Ascending aorta (tissue), 2 donors: ENCODE measurements at regions not wholly inside any gene's neighbourhood (a gene's known extent, or its start where the extent isn't known, plus 50 kb on each side); places are given as distances from the start of the nearest gene placed in this dataset.

Experiments used
- DNase-seq, 2 donors: peaks; one replicate each; pipeline ENCODE4 v3.0.0-alpha.2; 2019; ENCODE audit warnings: low spot score in 2 of 2
- H3K27ac ChIP-seq, 2 donors: fragments of 200-600 bp; sonication (generic); one replicate each; pipeline ENCODE4 v1.5.1; 2016 to 2017; ENCODE audit warnings: mild to moderate bottlenecking in 1 of 2
- H3K27me3 ChIP-seq: fragments of 200-600 bp; sonication (generic); one replicate; pipeline ENCODE4 v1.5.1; 2017
- H3K36me3 ChIP-seq, 2 donors: fragments of 200-600 bp; sonication (generic); one replicate each; pipeline ENCODE4 v1.5.1; 2016
- H3K4me1 ChIP-seq, 2 donors: fragments of 200-600 bp; sonication (generic); one replicate each; pipeline ENCODE4 v1.5.1; 2016 to 2017; ENCODE audit warnings: mild to moderate bottlenecking in 1 of 2
- H3K4me3 ChIP-seq, 2 donors: fragments of 200-600 bp; sonication (generic); one replicate each; pipeline ENCODE4 v1.5.1; 2016 to 2017; ENCODE audit warnings: mild to moderate bottlenecking in 1 of 2
- H3K9me3 ChIP-seq, 2 donors: fragments of 200-600 bp; sonication (generic); one replicate each; pipeline ENCODE4 v1.5.1; 2016
- intact Hi-C: fragments of 100-400 bp; cut with DNase I; formaldehyde crosslinking; loops from one replicate; pipeline ENCODE4 v1.15.1; 2023
- TF ChIP-seq, protein P1 (sequence below), 3 experiments: fragments of 200-600 bp in 2 of 3; fragments of 450-650 bp in 1 of 3; sonication (generic) in 2 of 3; IDR thresholded peaks; one replicate each; pipeline ENCODE4 v1.5.1; 2016 to 2019; ENCODE audit warnings: antibody characterized with exemption in 3 of 3, mild to moderate bottlenecking in 1 of 3, moderate library complexity in 1 of 3

DNA sequence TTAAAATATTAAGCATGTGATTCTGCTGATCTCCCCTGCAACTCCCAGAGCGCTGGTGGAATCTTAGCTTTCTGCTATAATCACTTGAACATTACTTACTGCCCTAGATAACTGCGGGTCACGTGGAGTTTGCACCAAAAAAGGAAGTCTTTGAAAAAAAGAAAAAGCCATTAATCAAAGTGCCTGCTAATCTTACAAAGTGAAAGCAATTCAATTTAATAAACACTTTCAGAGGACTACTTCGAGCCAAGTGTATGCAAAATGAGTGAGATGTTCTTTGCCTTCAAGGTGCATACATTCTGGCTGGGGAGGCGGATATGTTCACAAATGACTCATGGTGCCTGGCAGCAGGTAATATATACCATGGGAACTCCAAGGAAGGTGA is 109.9 kb upstream of the GAP43 start:
- intact Hi-C loops = loop anchor here (5.0 to 10.0 kb wide), 2 partner anchors 236 to 299 kb away; no protein-coding TSS in a partner anchor

DNA sequence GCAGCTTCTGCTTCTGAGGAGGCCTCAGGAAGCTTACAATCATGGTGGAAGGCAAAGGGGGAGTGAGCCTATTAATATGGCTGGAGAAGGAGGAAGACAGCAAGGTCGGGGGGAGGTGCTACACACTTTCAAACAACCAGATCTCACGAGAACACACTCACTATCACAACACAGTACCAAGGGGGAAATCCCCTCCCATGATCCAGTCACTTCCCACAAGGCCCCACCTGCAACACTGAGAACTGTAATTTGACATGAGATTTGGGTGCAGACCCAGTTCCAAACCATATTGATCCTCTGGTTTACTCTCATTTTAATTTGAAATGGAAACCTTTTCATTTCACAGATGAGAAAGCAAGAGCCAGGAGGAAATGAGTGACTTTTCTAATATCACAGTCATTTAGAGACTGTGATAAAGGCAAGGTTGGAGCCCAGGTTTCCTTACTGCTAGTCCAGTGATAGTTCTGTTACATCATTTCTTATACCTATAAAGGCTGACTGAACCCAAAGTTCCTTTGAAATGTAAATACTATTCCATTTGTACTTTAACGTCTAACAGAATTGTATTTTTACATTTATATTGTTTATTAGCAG is 105.8 kb upstream of the GAP43 start:
- TF ChIP-seq, protein P1, sequence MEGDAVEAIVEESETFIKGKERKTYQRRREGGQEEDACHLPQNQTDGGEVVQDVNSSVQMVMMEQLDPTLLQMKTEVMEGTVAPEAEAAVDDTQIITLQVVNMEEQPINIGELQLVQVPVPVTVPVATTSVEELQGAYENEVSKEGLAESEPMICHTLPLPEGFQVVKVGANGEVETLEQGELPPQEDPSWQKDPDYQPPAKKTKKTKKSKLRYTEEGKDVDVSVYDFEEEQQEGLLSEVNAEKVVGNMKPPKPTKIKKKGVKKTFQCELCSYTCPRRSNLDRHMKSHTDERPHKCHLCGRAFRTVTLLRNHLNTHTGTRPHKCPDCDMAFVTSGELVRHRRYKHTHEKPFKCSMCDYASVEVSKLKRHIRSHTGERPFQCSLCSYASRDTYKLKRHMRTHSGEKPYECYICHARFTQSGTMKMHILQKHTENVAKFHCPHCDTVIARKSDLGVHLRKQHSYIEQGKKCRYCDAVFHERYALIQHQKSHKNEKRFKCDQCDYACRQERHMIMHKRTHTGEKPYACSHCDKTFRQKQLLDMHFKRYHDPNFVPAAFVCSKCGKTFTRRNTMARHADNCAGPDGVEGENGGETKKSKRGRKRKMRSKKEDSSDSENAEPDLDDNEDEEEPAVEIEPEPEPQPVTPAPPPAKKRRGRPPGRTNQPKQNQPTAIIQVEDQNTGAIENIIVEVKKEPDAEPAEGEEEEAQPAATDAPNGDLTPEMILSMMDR (IDR thresholded peaks at IDR 0.05) = no peak
- Histone ChIP-seq H3K9me3 (no peaks in the 10 kb centered on the region), H3K4me1 (no peaks in the 10 kb centered on the region), H3K27ac (no peak overlapping the region), H3K4me3 (no peak overlapping the region), H3K27me3 (no peaks in the 10 kb centered on the region), H3K36me3 (no peaks in the 10 kb centered on the region)
- no peak for DNase-seq
- intact Hi-C loops = loop anchor here (10.0 kb wide), 1 partner anchor 303 kb away; no protein-coding TSS in a partner anchor

More for the DNA sequence above, 109.9 kb upstream of the GAP43 start:
- TF ChIP-seq, protein P1 (IDR thresholded peaks at IDR 0.05) = no peak
- Histone ChIP-seq H3K9me3 (no peaks in the 10 kb centered on the region), H3K4me1 (no peaks in the 10 kb centered on the region), H3K4me3 (peak overlapping the region; percentile 52 to 70), H3K27me3 (no peaks in the 10 kb centered on the region), H3K36me3 (no peaks in the 10 kb centered on the region), H3K27ac (no peak overlapping the region)
- DNase-seq = no peak

DNA sequence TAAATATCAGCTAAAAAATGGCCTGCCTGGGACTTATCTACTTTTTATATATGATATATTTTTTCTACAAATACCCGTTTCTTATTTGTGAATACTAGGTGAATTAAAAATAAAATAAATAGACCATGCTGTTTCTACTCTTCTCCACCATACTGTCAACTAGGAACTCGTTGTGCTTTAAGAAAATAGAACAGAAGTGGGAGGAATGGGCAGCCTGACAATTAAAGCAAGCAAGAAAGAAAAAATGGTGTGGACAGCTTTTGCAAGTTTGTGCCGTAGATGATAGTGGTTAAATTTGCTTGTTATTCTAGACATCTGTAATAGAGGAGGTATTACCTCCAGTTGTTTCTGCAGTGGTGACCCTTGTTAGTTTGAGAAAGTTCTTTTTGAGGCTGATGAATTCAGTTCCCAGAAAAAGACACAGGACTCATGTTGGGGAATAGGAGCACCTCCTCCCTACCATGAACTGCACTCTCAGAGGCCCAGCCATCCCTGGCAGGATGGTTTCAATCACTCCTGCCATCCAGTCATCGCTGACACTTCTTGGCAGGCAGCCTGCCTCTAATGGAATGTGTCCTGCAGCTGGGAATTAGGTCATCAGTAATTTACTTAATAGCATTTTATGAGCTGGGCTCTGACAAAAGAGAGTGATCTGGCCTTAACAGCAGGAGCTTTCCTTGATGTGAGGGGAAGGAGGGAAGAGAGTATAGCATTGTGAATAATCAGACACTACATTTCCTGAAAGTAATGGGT is 105.0 kb upstream of the GAP43 start:
- peak; percentile 13 to 72 for DNase-seq

DNA sequence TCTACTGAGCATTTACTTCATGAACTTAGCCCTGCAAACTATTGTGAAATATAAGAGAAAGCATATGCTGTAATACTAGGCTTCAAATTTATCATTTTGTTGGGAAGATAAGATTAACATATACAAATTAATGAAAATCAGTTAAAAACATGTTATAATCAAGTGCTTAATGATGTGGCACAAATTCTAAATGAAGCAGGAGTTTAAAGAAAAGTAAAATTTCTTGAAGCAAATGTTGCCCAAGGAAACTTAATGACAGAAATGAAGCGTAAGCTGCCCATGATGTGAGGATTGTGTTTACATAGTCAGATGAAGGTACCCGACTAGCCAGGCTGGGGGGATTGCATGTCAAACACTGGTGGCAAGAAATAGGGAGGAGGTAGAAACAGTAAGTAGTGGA is 103.1 kb upstream of the GAP43 start:
- TF ChIP-seq, protein P1 (IDR thresholded peaks at IDR 0.05) = no peak
- H3K4me3 ChIP-seq = no peak overlapping the region
- intact Hi-C loops = no loop called here
- H3K27ac ChIP-seq = no peak overlapping the region
- no peaks in the 10 kb centered on the region for H3K36me3 ChIP-seq
- H3K27me3 ChIP-seq = no peaks in the 10 kb centered on the region
- no peak for DNase-seq
- no peaks in the 10 kb centered on the region for H3K4me1 ChIP-seq
- H3K9me3 ChIP-seq = no peaks in the 10 kb centered on the region

More for the DNA sequence above, 105.0 kb upstream of the GAP43 start:
- no peaks in the 10 kb centered on the region for H3K27me3 ChIP-seq
- no peaks in the 10 kb centered on the region for H3K36me3 ChIP-seq
- no peak overlapping the region for H3K27ac ChIP-seq
- H3K4me1 ChIP-seq = no peaks in the 10 kb centered on the region
- intact Hi-C loops = loop anchor here (10.0 kb wide), 1 partner anchor 303 kb away; no protein-coding TSS in a partner anchor
- no peak overlapping the region for H3K4me3 ChIP-seq
- TF ChIP-seq, protein P1 (IDR thresholded peaks at IDR 0.05) = no peak
- no peaks in the 10 kb centered on the region for H3K9me3 ChIP-seq

DNA sequence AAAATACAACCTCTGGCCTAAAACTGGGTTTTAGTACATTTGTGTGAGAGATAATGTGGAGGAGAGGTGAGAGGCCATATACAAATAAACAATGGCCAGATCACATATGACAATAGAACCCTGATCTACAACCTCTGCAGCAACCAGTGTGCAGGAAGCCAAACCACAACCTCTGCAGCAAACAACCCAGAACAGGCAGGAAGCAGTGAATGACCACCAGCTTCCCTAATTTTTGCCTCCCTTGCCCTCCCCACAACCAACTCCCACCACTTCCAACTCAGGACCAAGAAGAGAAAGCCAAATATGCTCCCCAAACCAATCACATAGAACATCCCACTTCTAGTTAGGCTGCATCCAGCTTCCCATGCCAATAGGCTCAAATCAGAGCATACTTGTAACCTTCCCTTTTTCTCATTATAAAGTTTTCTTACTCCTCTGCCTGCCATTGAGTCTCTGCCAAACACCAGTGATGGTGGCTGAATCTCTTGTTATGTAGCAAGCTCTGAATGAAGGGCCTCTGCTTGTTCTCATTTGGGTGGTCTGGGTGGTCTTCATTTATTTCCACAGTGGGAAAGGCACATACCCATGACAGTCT is 102.6 kb upstream of the GAP43 start:
- TF ChIP-seq, protein P1 (IDR thresholded peaks at IDR 0.05) = no peak
- Histone ChIP-seq H3K36me3 (no peaks in the 10 kb centered on the region), H3K9me3 (no peaks in the 10 kb centered on the region), H3K4me3 (no peak overlapping the region), H3K27ac (no peak overlapping the region), H3K4me1 (no peaks in the 10 kb centered on the region), H3K27me3 (no peaks in the 10 kb centered on the region)
- DNase-seq = no peak
- intact Hi-C loops = no loop called here
